ENCODE measurements at regions not wholly inside any gene's neighbourhood (a gene's known extent, or its start where the extent isn't known, plus 50 kb on each side); places are given as distances from the start of the nearest gene placed in this dataset.

- Histone ChIP-seq H3K9me3 (ENCODE audit: low read depth) (peaks cover 3% of the 10 kb centered on the region), H3K4me2 (no peak overlapping the region), H3K79me2 (no peaks in the 10 kb centered on the region), H4K20me1 (ENCODE audit: insufficient read depth, poor library complexity, severe bottlenecking) (no peaks in the 10 kb centered on the region), H3K9me2 (replicated peaks; ENCODE audit: insufficient read depth) (no peaks in the 10 kb centered on the region), H3K27me3 (no peaks in the 10 kb centered on the region), H3K27ac (no peak overlapping the region), H3K4me3 (no peak overlapping the region), H2AFZ (no peak overlapping the region), H3K36me3 (replicated peaks; ENCODE audit: insufficient read depth, low read depth) (no peaks in the 10 kb centered on the region), H3K4me1 (ENCODE audit: insufficient read depth) (peaks cover 16% of the 10 kb centered on the region)
- 80% methylated on average over 3 of the region's 3 CpGs for WGBS (ENCODE audit: low lambda C conversion rate, missing lambda C conversion rate)
- no peak for TF ChIP-seq EZH2phosphoT487 (IDR thresholded peaks at IDR 0.05; ENCODE audit: low read depth, severe bottlenecking, unreplicated experiment)
- no peak for TF ChIP-seq CTCF (IDR thresholded peaks at IDR 0.05; ENCODE audit: poor library complexity)
- TF ChIP-seq EZH2 (IDR thresholded peaks at IDR 0.05; ENCODE audit: borderline replicate concordance): no peak
- no peak for DNase-seq (ENCODE audit: low spot score)
Measured at GRCh38 chr2:42872721-42873120, 80.3 kb upstream of the HAAO start.

- peaks cover 3% of the 10 kb centered on the region for H3K9me3 ChIP-seq (ENCODE audit: low read depth)
- no peak overlapping the region for H3K4me3 ChIP-seq
- H2AFZ ChIP-seq: no peak overlapping the region
- H3K4me1 ChIP-seq (ENCODE audit: insufficient read depth): peaks cover 6% of the 10 kb centered on the region
- H3K79me2 ChIP-seq: no peaks in the 10 kb centered on the region
- H3K4me2 ChIP-seq: no peak overlapping the region
- DNase-seq (ENCODE audit: low spot score): no peak
- WGBS (ENCODE audit: low lambda C conversion rate, missing lambda C conversion rate): 89% methylated on average over 4 of the region's 4 CpGs
- H3K9me2 ChIP-seq (replicated peaks; ENCODE audit: insufficient read depth): no peaks in the 10 kb centered on the region
- TF ChIP-seq CTCF (IDR thresholded peaks at IDR 0.05; ENCODE audit: poor library complexity) (no peak), EZH2phosphoT487 (IDR thresholded peaks at IDR 0.05; ENCODE audit: low read depth, severe bottlenecking, unreplicated experiment) (no peak), EZH2 (IDR thresholded peaks at IDR 0.05; ENCODE audit: borderline replicate concordance) (no peak)
- H4K20me1 ChIP-seq (ENCODE audit: insufficient read depth, poor library complexity, severe bottlenecking): no peaks in the 10 kb centered on the region
- H3K27ac ChIP-seq: no peak overlapping the region
- H3K27me3 ChIP-seq: no peaks in the 10 kb centered on the region
- no peaks in the 10 kb centered on the region for H3K36me3 ChIP-seq (replicated peaks; ENCODE audit: insufficient read depth, low read depth)
Measured at GRCh38 chr2:42871372-42871771, 79.0 kb upstream of the HAAO start.

- Histone ChIP-seq H3K9me3 (ENCODE audit: low read depth) (peaks cover 3% of the 10 kb centered on the region), H2AFZ (no peak overlapping the region)
Measured at GRCh38 chr2:42868874-42869273, 76.5 kb upstream of the HAAO start.

More at GRCh38 chr2:42868874-42869273, 76.5 kb upstream of the HAAO start:
- H3K4me1 ChIP-seq (ENCODE audit: insufficient read depth): no peaks in the 10 kb centered on the region
- H3K36me3 ChIP-seq (replicated peaks; ENCODE audit: insufficient read depth, low read depth): no peaks in the 10 kb centered on the region
- WGBS (ENCODE audit: low lambda C conversion rate, missing lambda C conversion rate): 89% methylated on average over 2 of the region's 2 CpGs
- TF ChIP-seq EZH2 (IDR thresholded peaks at IDR 0.05; ENCODE audit: borderline replicate concordance) (no peak), CTCF (IDR thresholded peaks at IDR 0.05; ENCODE audit: poor library complexity) (no peak), EZH2phosphoT487 (IDR thresholded peaks at IDR 0.05; ENCODE audit: low read depth, severe bottlenecking, unreplicated experiment) (no peak)
- H3K9me2 ChIP-seq (replicated peaks; ENCODE audit: insufficient read depth): no peaks in the 10 kb centered on the region
- no peak overlapping the region for H3K4me3 ChIP-seq
- DNase-seq (ENCODE audit: low spot score): no peak
- no peaks in the 10 kb centered on the region for H4K20me1 ChIP-seq (ENCODE audit: insufficient read depth, poor library complexity, severe bottlenecking)
- H3K27me3 ChIP-seq: no peaks in the 10 kb centered on the region
- no peaks in the 10 kb centered on the region for H3K79me2 ChIP-seq
- H3K27ac ChIP-seq: no peak overlapping the region
- H3K4me2 ChIP-seq: no peak overlapping the region
